HEK293 (cell line): ENCODE measurements at regions not wholly inside any gene's neighbourhood (a gene's known extent, or its start where the extent isn't known, plus 50 kb on each side); places are given as distances from the start of the nearest gene placed in this dataset.

ENCODE experiments used
- CTCF ChIA-PET: fragments of 350-600 bp; formaldehyde crosslinking; extraction: SDS; loops from one replicate; lab custom pipeline; 2021; ENCODE audit warnings: antibody characterized with exemption; lab: Yijun Ruan, JAX
- POLR2A ChIA-PET: fragments of 300-600 bp; formaldehyde crosslinking; extraction: SDS; loops from one replicate; lab custom pipeline; 2020; ENCODE audit warnings: antibody characterized with exemption, inconsistent platforms; lab: Yijun Ruan, JAX
- H3K27ac ChIP-seq: fragments of 200-500 bp; sonication (Bioruptor generic); 2 replicates; pipeline ENCODE4 v1.5.1; 2014; ENCODE audit warnings: low read depth, low read length, control low read depth, inconsistent platforms; ENCODE audit errors: extremely low read depth
- H3K36me3 ChIP-seq, 2 experiments: fragments of 200-500 bp in 1 of 2; sonication (Bioruptor generic) in 1 of 2; 1 replicate in 1 of 2; 2 replicates in 1 of 2; pipeline ENCODE4 v1.5.1; 2014 to 2017; ENCODE audit warnings: inconsistent platforms in 2 of 2, low read length in 2 of 2; ENCODE audit not compliant: control insufficient read depth in 2 of 2, insufficient read depth in 1 of 2
- H3K4me1 ChIP-seq: fragments of 200-500 bp; sonication (Bioruptor generic); 2 replicates; pipeline ENCODE4 v1.5.1; 2014; ENCODE audit warnings: mild to moderate bottlenecking, low read length, inconsistent platforms; ENCODE audit not compliant: control insufficient read depth, insufficient read depth
- H3K4me3 ChIP-seq: 2 replicates; pipeline ENCODE4 v1.5.1; 2011; ENCODE audit warnings: low read depth, mild to moderate bottlenecking, control low read depth, low read length, moderate library complexity
- H3K9me3 ChIP-seq: fragments of 200-500 bp; sonication (Bioruptor generic); 2 replicates; pipeline ENCODE4 v1.5.1; 2014; ENCODE audit warnings: low read depth, low read length, inconsistent platforms; ENCODE audit not compliant: control insufficient read depth, insufficient read depth
- BCL11B ChIP-seq: fragments of 450-650 bp; formaldehyde crosslinking; IDR thresholded peaks from 2 replicates; pipeline ENCODE4 v1.5.1; 2016; ENCODE audit warnings: low read depth, missing biosample characterization, missing genetic modification characterization
- FEZF1 ChIP-seq: fragments of 450-650 bp; formaldehyde crosslinking; IDR thresholded peaks from 2 replicates; pipeline ENCODE4 v1.5.1; 2016; ENCODE audit warnings: missing biosample characterization, missing genetic modification characterization
- KLF10 ChIP-seq: fragments of 450-650 bp; IDR thresholded peaks from 2 replicates; pipeline ENCODE4 v1.5.1; 2018; ENCODE audit warnings: missing biosample characterization, mild to moderate bottlenecking, missing genetic modification characterization
- MZF1 ChIP-seq: fragments of 450-650 bp; formaldehyde crosslinking; IDR thresholded peaks from 2 replicates; pipeline ENCODE4 v1.5.1; 2017; ENCODE audit warnings: missing biosample characterization, missing genetic modification characterization, borderline replicate concordance
- REPIN1 ChIP-seq: fragments of 450-650 bp; formaldehyde crosslinking; IDR thresholded peaks from 2 replicates; pipeline ENCODE4 v1.5.1; 2017; ENCODE audit warnings: missing biosample characterization, missing genetic modification characterization, low read depth
- ZBTB21 ChIP-seq: fragments of 450-650 bp; formaldehyde crosslinking; IDR thresholded peaks from 2 replicates; pipeline ENCODE4 v1.5.1; 2017; ENCODE audit warnings: missing biosample characterization, missing genetic modification characterization
- ZNF138 ChIP-seq: fragments of 450-650 bp; formaldehyde crosslinking; IDR thresholded peaks from 2 replicates; pipeline ENCODE4 v1.5.1; 2016; ENCODE audit warnings: missing biosample characterization, missing genetic modification characterization, borderline replicate concordance
- ZNF140 ChIP-seq: fragments of 450-650 bp; formaldehyde crosslinking; IDR thresholded peaks from 2 replicates; pipeline ENCODE4 v1.5.1; 2016; ENCODE audit warnings: missing biosample characterization, missing genetic modification characterization
- ZNF37A ChIP-seq: fragments of 450-650 bp; IDR thresholded peaks from 2 replicates; pipeline ENCODE4 v1.5.1; 2018; ENCODE audit warnings: missing biosample characterization, missing genetic modification characterization
- ZNF423 ChIP-seq: fragments of 450-650 bp; formaldehyde crosslinking; IDR thresholded peaks from 2 replicates; pipeline ENCODE4 v1.5.1; 2016; ENCODE audit warnings: missing biosample characterization, missing genetic modification characterization
- ZNF585B ChIP-seq: fragments of 450-650 bp; formaldehyde crosslinking; IDR thresholded peaks from 2 replicates; pipeline ENCODE4 v1.5.1; 2016; ENCODE audit warnings: missing biosample characterization, missing genetic modification characterization
- ZNF600 ChIP-seq: fragments of 450-650 bp; formaldehyde crosslinking; IDR thresholded peaks from 2 replicates; pipeline ENCODE4 v1.5.1; 2016; ENCODE audit warnings: missing biosample characterization, missing genetic modification characterization
- ZNF792 ChIP-seq: fragments of 450-650 bp; formaldehyde crosslinking; IDR thresholded peaks from 2 replicates; pipeline ENCODE4 v1.5.1; 2016; ENCODE audit warnings: missing biosample characterization, missing genetic modification characterization
- TF ChIP-seq, protein P1 (sequence below): fragments of 450-650 bp; formaldehyde crosslinking; IDR thresholded peaks from 2 replicates; pipeline ENCODE4 v1.5.1; 2016; ENCODE audit warnings: missing biosample characterization, missing genetic modification characterization
- TF ChIP-seq, protein P2 (sequence below): fragments of 450-650 bp; formaldehyde crosslinking; IDR thresholded peaks from 2 replicates; pipeline ENCODE4 v1.5.1; 2016; ENCODE audit warnings: missing biosample characterization, missing genetic modification characterization, borderline replicate concordance
- TF ChIP-seq, protein P3 (sequence below): fragments of 450-650 bp; formaldehyde crosslinking; IDR thresholded peaks from 2 replicates; pipeline ENCODE4 v1.5.1; 2016; ENCODE audit warnings: missing biosample characterization, missing genetic modification characterization
- TF ChIP-seq, protein P4 (sequence below): fragments of 450-650 bp; formaldehyde crosslinking; IDR thresholded peaks from 2 replicates; pipeline ENCODE4 v1.5.1; 2017; ENCODE audit warnings: missing biosample characterization, missing genetic modification characterization
- TF ChIP-seq, protein P5 (sequence below): fragments of 450-650 bp; formaldehyde crosslinking; IDR thresholded peaks from 2 replicates; pipeline ENCODE4 v1.5.1; 2016; ENCODE audit warnings: missing biosample characterization, missing genetic modification characterization
- TF ChIP-seq, protein P6 (sequence below): fragments of 450-650 bp; formaldehyde crosslinking; IDR thresholded peaks from 2 replicates; pipeline ENCODE4; 2016; ENCODE audit warnings: missing biosample characterization, missing genetic modification characterization

DNA sequence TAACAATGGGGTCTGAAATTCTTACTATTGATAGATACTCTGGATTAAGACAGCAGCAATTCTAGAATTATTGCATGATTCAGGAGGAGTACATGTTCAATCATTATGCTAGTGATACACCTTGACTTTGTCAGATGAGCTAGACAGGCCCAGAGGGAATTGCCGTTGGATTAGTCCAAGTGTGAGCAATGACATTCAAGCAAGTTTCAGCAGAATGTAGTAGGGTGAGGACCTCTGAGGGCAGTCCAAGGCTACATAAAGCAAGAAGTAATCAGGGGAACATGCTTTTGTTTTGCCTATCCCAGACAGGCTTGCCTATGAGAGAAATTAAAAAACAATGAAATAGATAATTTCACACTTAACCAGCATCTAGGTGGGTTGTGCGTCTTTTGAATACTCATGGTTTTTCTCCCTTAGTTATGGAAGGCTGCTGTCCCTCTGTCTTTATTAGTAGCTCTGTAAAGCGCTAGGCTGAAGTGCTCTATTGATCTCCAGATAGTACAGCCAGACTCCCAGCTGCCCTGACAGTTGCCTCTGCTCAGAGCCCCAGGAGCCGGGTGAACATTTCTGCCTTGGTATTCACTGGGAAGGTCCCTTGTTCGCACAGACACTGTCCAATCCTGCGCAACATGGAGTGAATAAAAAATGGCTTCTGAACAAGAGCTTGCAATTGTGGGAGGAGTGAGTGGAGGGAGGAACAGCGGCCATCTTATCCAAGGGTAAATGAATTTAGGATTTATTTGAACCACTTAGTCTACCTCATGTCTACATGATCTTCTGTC lies 316.6 kb upstream of the ONECUT1 start (continued):
- TF ChIP-seq, protein P1, sequence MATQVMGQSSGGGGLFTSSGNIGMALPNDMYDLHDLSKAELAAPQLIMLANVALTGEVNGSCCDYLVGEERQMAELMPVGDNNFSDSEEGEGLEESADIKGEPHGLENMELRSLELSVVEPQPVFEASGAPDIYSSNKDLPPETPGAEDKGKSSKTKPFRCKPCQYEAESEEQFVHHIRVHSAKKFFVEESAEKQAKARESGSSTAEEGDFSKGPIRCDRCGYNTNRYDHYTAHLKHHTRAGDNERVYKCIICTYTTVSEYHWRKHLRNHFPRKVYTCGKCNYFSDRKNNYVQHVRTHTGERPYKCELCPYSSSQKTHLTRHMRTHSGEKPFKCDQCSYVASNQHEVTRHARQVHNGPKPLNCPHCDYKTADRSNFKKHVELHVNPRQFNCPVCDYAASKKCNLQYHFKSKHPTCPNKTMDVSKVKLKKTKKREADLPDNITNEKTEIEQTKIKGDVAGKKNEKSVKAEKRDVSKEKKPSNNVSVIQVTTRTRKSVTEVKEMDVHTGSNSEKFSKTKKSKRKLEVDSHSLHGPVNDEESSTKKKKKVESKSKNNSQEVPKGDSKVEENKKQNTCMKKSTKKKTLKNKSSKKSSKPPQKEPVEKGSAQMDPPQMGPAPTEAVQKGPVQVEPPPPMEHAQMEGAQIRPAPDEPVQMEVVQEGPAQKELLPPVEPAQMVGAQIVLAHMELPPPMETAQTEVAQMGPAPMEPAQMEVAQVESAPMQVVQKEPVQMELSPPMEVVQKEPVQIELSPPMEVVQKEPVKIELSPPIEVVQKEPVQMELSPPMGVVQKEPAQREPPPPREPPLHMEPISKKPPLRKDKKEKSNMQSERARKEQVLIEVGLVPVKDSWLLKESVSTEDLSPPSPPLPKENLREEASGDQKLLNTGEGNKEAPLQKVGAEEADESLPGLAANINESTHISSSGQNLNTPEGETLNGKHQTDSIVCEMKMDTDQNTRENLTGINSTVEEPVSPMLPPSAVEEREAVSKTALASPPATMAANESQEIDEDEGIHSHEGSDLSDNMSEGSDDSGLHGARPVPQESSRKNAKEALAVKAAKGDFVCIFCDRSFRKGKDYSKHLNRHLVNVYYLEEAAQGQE (tag by site-specific recombination): no peak
- no peak for TF ChIP-seq REPIN1 (tag by site-specific recombination)
- no peak for TF ChIP-seq ZNF792 (tag by site-specific recombination)
- TF ChIP-seq, protein P2, sequence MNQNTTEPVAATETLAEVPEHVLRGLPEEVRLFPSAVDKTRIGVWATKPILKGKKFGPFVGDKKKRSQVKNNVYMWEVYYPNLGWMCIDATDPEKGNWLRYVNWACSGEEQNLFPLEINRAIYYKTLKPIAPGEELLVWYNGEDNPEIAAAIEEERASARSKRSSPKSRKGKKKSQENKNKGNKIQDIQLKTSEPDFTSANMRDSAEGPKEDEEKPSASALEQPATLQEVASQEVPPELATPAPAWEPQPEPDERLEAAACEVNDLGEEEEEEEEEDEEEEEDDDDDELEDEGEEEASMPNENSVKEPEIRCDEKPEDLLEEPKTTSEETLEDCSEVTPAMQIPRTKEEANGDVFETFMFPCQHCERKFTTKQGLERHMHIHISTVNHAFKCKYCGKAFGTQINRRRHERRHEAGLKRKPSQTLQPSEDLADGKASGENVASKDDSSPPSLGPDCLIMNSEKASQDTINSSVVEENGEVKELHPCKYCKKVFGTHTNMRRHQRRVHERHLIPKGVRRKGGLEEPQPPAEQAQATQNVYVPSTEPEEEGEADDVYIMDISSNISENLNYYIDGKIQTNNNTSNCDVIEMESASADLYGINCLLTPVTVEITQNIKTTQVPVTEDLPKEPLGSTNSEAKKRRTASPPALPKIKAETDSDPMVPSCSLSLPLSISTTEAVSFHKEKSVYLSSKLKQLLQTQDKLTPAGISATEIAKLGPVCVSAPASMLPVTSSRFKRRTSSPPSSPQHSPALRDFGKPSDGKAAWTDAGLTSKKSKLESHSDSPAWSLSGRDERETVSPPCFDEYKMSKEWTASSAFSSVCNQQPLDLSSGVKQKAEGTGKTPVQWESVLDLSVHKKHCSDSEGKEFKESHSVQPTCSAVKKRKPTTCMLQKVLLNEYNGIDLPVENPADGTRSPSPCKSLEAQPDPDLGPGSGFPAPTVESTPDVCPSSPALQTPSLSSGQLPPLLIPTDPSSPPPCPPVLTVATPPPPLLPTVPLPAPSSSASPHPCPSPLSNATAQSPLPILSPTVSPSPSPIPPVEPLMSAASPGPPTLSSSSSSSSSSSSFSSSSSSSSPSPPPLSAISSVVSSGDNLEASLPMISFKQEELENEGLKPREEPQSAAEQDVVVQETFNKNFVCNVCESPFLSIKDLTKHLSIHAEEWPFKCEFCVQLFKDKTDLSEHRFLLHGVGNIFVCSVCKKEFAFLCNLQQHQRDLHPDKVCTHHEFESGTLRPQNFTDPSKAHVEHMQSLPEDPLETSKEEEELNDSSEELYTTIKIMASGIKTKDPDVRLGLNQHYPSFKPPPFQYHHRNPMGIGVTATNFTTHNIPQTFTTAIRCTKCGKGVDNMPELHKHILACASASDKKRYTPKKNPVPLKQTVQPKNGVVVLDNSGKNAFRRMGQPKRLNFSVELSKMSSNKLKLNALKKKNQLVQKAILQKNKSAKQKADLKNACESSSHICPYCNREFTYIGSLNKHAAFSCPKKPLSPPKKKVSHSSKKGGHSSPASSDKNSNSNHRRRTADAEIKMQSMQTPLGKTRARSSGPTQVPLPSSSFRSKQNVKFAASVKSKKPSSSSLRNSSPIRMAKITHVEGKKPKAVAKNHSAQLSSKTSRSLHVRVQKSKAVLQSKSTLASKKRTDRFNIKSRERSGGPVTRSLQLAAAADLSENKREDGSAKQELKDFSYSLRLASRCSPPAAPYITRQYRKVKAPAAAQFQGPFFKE (tag by site-specific recombination): no peak
- TF ChIP-seq ZNF585B (tag by site-specific recombination): no peak
- no peak for TF ChIP-seq MZF1 (tag by site-specific recombination)
- no peak for TF ChIP-seq KLF10 (tag by site-specific recombination)
- no peak for TF ChIP-seq ZNF423 (tag by site-specific recombination)
- TF ChIP-seq ZBTB21 (tag by site-specific recombination): no peak
- TF ChIP-seq, all 188 proteins: peak for 0

DNA sequence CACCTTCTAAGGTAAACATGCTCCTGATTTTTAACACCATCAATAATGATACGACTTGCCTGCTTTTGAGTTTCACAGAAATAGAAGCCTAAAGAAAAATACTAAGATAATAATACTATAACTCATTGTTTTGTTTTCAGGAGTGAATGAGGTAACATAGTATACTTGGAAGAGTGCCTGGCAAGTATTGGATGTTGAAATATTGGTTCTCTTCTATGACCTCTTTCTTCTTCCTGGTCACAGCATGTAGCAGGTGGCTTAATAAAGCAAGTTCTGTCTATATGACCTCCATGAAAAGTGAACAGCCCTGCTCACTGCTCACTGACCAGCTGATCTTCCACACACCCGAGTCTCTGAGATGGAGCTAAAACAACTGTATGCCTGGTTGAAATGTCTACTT lies 312.3 kb upstream of the ONECUT1 start:
- H3K36me3 ChIP-seq: no peaks in the 10 kb centered on the region
- no peak overlapping the region for H3K4me3 ChIP-seq
- H3K27ac ChIP-seq: no peak overlapping the region
- CTCF ChIA-PET: no interaction called here
- no peaks in the 10 kb centered on the region for H3K9me3 ChIP-seq
- POLR2A ChIA-PET: no interaction called here
- no peaks in the 10 kb centered on the region for H3K4me1 ChIP-seq
- TF ChIP-seq, protein P3, sequence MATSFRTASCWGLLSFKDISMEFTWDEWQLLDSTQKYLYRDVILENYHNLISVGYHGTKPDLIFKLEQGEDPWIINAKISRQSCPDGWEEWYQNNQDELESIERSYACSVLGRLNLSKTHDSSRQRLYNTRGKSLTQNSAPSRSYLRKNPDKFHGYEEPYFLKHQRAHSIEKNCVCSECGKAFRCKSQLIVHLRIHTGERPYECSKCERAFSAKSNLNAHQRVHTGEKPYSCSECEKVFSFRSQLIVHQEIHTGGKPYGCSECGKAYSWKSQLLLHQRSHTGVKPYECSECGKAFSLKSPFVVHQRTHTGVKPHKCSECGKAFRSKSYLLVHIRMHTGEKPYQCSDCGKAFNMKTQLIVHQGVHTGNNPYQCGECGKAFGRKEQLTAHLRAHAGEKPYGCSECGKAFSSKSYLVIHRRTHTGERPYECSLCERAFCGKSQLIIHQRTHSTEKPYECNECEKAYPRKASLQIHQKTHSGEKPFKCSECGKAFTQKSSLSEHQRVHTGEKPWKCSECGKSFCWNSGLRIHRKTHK (tag by site-specific recombination): no peak
- TF ChIP-seq BCL11B (tag by site-specific recombination) (no peak), ZNF37A (no peak), ZNF138 (no peak), FEZF1 (tag by site-specific recombination) (no peak), ZNF140 (tag by site-specific recombination) (no peak), ZNF600 (no peak)
- TF ChIP-seq, protein P4, sequence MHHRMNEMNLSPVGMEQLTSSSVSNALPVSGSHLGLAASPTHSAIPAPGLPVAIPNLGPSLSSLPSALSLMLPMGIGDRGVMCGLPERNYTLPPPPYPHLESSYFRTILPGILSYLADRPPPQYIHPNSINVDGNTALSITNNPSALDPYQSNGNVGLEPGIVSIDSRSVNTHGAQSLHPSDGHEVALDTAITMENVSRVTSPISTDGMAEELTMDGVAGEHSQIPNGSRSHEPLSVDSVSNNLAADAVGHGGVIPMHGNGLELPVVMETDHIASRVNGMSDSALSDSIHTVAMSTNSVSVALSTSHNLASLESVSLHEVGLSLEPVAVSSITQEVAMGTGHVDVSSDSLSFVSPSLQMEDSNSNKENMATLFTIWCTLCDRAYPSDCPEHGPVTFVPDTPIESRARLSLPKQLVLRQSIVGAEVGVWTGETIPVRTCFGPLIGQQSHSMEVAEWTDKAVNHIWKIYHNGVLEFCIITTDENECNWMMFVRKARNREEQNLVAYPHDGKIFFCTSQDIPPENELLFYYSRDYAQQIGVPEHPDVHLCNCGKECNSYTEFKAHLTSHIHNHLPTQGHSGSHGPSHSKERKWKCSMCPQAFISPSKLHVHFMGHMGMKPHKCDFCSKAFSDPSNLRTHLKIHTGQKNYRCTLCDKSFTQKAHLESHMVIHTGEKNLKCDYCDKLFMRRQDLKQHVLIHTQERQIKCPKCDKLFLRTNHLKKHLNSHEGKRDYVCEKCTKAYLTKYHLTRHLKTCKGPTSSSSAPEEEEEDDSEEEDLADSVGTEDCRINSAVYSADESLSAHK (tag by site-specific recombination): no peak
- TF ChIP-seq, protein P5, sequence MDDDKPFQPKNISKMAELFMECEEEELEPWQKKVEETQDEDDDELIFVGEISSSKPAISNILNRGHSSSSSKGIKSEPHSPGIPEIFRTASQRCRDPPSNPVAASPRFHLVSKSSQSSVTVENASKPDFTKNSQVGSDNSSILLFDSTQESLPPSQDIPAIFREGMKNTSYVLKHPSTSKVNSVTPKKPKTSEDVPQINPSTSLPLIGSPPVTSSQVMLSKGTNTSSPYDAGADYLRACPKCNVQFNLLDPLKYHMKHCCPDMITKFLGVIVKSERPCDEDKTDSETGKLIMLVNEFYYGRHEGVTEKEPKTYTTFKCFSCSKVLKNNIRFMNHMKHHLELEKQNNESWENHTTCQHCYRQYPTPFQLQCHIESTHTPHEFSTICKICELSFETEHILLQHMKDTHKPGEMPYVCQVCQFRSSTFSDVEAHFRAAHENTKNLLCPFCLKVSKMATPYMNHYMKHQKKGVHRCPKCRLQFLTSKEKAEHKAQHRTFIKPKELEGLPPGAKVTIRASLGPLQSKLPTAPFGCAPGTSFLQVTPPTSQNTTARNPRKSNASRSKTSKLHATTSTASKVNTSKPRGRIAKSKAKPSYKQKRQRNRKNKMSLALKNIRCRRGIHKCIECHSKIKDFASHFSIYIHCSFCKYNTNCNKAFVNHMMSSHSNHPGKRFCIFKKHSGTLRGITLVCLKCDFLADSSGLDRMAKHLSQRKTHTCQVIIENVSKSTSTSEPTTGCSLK (tag by site-specific recombination): no peak
- TF ChIP-seq, protein P6, sequence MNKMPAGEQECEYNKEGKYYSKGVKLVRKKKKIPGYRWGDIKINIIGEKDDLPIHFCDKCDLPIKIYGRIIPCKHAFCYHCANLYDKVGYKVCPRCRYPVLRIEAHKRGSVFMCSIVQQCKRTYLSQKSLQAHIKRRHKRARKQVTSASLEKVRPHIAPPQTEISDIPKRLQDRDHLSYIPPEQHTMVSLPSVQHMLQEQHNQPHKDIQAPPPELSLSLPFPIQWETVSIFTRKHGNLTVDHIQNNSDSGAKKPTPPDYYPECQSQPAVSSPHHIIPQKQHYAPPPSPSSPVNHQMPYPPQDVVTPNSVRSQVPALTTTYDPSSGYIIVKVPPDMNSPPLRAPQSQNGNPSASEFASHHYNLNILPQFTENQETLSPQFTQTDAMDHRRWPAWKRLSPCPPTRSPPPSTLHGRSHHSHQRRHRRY (tag by site-specific recombination): no peak
